IPS-18c (cell line): ENCODE measurements at regions not wholly inside any gene's neighbourhood (a gene's known extent, or its start where the extent isn't known, plus 50 kb on each side); places are given as distances from the start of the nearest gene placed in this dataset.

Source experiments
- H3K4me3 ChIP-seq: 2 replicates; pipeline ENCODE4 v1.7.0; 2013; ENCODE audit warnings: low read depth, mild to moderate bottlenecking, low read length, moderate library complexity; ENCODE audit not compliant: insufficient read depth
- H3K9me3 ChIP-seq: one replicate; pipeline ENCODE4 v1.6.1; 2013; ENCODE audit warnings: mild to moderate bottlenecking, low read length, moderate library complexity; ENCODE audit not compliant: control insufficient read depth, insufficient read depth

GRCh38 chr13:24033527-24034302 lies 126.8 kb upstream of the SPATA13 start:
- Histone ChIP-seq H3K4me3 (no peak overlapping the region), H3K9me3 (no peaks in the 10 kb centered on the region)

- no peaks in the 10 kb centered on the region for H3K9me3 ChIP-seq
- no peak overlapping the region for H3K4me3 ChIP-seq
Measured at GRCh38 chr13:24035411-24035810, 125.1 kb upstream of the SPATA13 start.

- no peaks in the 10 kb centered on the region for H3K9me3 ChIP-seq
- no peak overlapping the region for H3K4me3 ChIP-seq
Measured at GRCh38 chr13:24036115-24036514, 124.4 kb upstream of the SPATA13 start.

GRCh38 chr13:24038405-24038804 lies 122.1 kb upstream of the SPATA13 start:
- Histone ChIP-seq H3K9me3 (peaks cover 3% of the 10 kb centered on the region), H3K4me3 (no peak overlapping the region)

GRCh38 chr13:24038841-24039330 lies 121.6 kb upstream of the SPATA13 start:
- H3K4me3 ChIP-seq, result no peak overlapping the region
- peaks cover 3% of the 10 kb centered on the region for H3K9me3 ChIP-seq

- H3K9me3 ChIP-seq, result peaks cover 3% of the 10 kb centered on the region
- H3K4me3 ChIP-seq, result no peak overlapping the region
Measured at GRCh38 chr13:24039621-24040475, 120.7 kb upstream of the SPATA13 start.

GRCh38 chr13:24040835-24041234 lies 119.7 kb upstream of the SPATA13 start:
- H3K4me3 ChIP-seq, result no peak overlapping the region

GRCh38 chr13:24041651-24042225 lies 118.8 kb upstream of the SPATA13 start:
- peaks cover 3% of the 10 kb centered on the region for H3K9me3 ChIP-seq
- no peak overlapping the region for H3K4me3 ChIP-seq

More at GRCh38 chr13:24040835-24041234, 119.7 kb upstream of the SPATA13 start:
- H3K9me3 ChIP-seq, result peaks cover 3% of the 10 kb centered on the region

GRCh38 chr13:24042710-24043440 lies 117.6 kb upstream of the SPATA13 start:
- H3K9me3 ChIP-seq, result peaks cover 3% of the 10 kb centered on the region
- no peak overlapping the region for H3K4me3 ChIP-seq

GRCh38 chr13:24043590-24044350 lies 116.8 kb upstream of the SPATA13 start:
- Histone ChIP-seq H3K9me3 (peaks cover 3% of the 10 kb centered on the region), H3K4me3 (no peak overlapping the region)

- Histone ChIP-seq H3K4me3 (no peak overlapping the region), H3K9me3 (peaks cover 3% of the 10 kb centered on the region)
Measured at GRCh38 chr13:24045597-24045996, 114.9 kb upstream of the SPATA13 start.

- no peaks in the 10 kb centered on the region for H3K9me3 ChIP-seq
- no peak overlapping the region for H3K4me3 ChIP-seq
Measured at GRCh38 chr13:24050292-24050711, 110.2 kb upstream of the SPATA13 start.

GRCh38 chr13:24050796-24051715 lies 109.5 kb upstream of the SPATA13 start:
- no peak overlapping the region for H3K4me3 ChIP-seq
- H3K9me3 ChIP-seq, result no peaks in the 10 kb centered on the region

- Histone ChIP-seq H3K9me3 (no peaks in the 10 kb centered on the region), H3K4me3 (no peak overlapping the region)
Measured at GRCh38 chr13:24052547-24053518, 107.7 kb upstream of the SPATA13 start.
